Neural cell (in vitro differentiated cells): ENCODE measurements at regions not wholly inside any gene's neighbourhood (a gene's known extent, or its start where the extent isn't known, plus 50 kb on each side); places are given as distances from the start of the nearest gene placed in this dataset.

Experiments
- H2AFZ ChIP-seq: fragments of 200-600, 300-800 bp; sonication (generic), shearing (Covaris generic); 2 replicates; pipeline ENCODE4 v1.6.0; 2014; ENCODE audit warnings: low read depth, mild to moderate bottlenecking, antibody characterized with exemption, low read length, moderate library complexity
- H3F3A ChIP-seq: fragments of 200-600 bp; shearing (Covaris generic); 2 replicates; pipeline ENCODE4 v1.6.1; 2016; ENCODE audit warnings: mild to moderate bottlenecking, moderate library complexity, mixed read lengths, antibody characterized with exemption, low read length; ENCODE audit not compliant: insufficient read depth, poor library complexity, severe bottlenecking
- H3K27ac ChIP-seq: fragments of 200-600, 300-800 bp; sonication (generic), shearing (Covaris generic); 2 replicates; pipeline ENCODE4 v1.5.1; 2014; ENCODE audit warnings: mild to moderate bottlenecking, low read length, moderate library complexity
- H3K27me3 ChIP-seq: fragments of 300-800, 200-600 bp; sonication (generic), shearing (Covaris generic); 2 replicates; pipeline ENCODE4 v1.6.0; 2014; ENCODE audit warnings: mild to moderate bottlenecking, low read depth, low read length, moderate library complexity; ENCODE audit not compliant: insufficient read depth
- H3K36me3 ChIP-seq: fragments of 300-800, 200-600 bp; sonication (generic), shearing (Covaris generic); 2 replicates; pipeline ENCODE4 v1.5.1; 2014; ENCODE audit warnings: mild to moderate bottlenecking, antibody characterized with exemption, low read length, moderate library complexity; ENCODE audit not compliant: insufficient read depth
- H3K4me2 ChIP-seq: fragments of 300-800, 200-600 bp; sonication (generic), shearing (Covaris generic); 2 replicates; pipeline ENCODE4 v1.6.0; 2014; ENCODE audit warnings: mild to moderate bottlenecking, low read length
- H3K4me3 ChIP-seq: fragments of 300-800, 200-600 bp; sonication (generic), shearing (Covaris generic); 2 replicates; pipeline ENCODE4 v1.5.1; 2014; ENCODE audit warnings: mild to moderate bottlenecking, low read length, moderate library complexity
- H3K79me2 ChIP-seq: fragments of 200-600 bp; shearing (Covaris generic); replicated peaks from 2 replicates; pipeline ENCODE4 v1.6.0; 2014; ENCODE audit warnings: mild to moderate bottlenecking, low read length, moderate library complexity; ENCODE audit not compliant: insufficient read depth
- H3K9ac ChIP-seq: fragments of 300-800, 200-600 bp; sonication (generic), shearing (Covaris generic); 2 replicates; pipeline ENCODE4 v1.6.1; 2016; ENCODE audit warnings: mild to moderate bottlenecking, low read length, mixed read lengths
- H3K9me2 ChIP-seq: fragments of 200-600 bp; shearing (Covaris generic); 2 replicates; pipeline ENCODE4 v1.6.1; 2016; ENCODE audit warnings: mild to moderate bottlenecking, low read length, mixed read lengths; ENCODE audit not compliant: insufficient read depth
- H3K9me3 ChIP-seq: fragments of 200-600, 300-800 bp; sonication (generic), shearing (Covaris generic); 2 replicates; pipeline ENCODE4 v1.6.1; 2016; ENCODE audit warnings: mild to moderate bottlenecking, mixed run types, low read length, moderate library complexity, mixed read lengths
- H4K20me1 ChIP-seq: fragments of 200-600 bp; shearing (Covaris generic); 2 replicates; pipeline ENCODE4 v1.6.1; 2016; ENCODE audit warnings: mild to moderate bottlenecking, mixed run types; ENCODE audit not compliant: insufficient read depth
- EP300 ChIP-seq: fragments of 450-650 bp; conservative IDR thresholded peaks from 2 replicates; pipeline ENCODE4 v1.6.1; 2014; ENCODE audit warnings: antibody characterized with exemption, mild to moderate bottlenecking, moderate library complexity; ENCODE audit not compliant: poor library complexity, severe bottlenecking
- EZH2 ChIP-seq: fragments of 200-600, 300-800 bp; shearing (Covaris generic), sonication (generic); IDR thresholded peaks from 2 replicates; pipeline ENCODE4 v1.6.1; 2014; ENCODE audit warnings: antibody characterized with exemption, low read length, borderline replicate concordance, mild to moderate bottlenecking; ENCODE audit not compliant: insufficient read depth, poor library complexity, severe bottlenecking
- MXI1 ChIP-seq: fragments of 450-650 bp; conservative IDR thresholded peaks from 2 replicates; pipeline ENCODE4 v1.6.1; 2014; ENCODE audit warnings: antibody characterized with exemption, mild to moderate bottlenecking; ENCODE audit not compliant: poor library complexity, severe bottlenecking
- POLR2AphosphoS5 ChIP-seq: IDR thresholded peaks from 2 replicates; pipeline ENCODE4 v1.6.1; 2012
- SMC3 ChIP-seq: fragments of 450-650 bp; conservative IDR thresholded peaks from 2 replicates; pipeline ENCODE4 v1.6.1; 2014; ENCODE audit warnings: antibody characterized with exemption, mild to moderate bottlenecking, moderate library complexity; ENCODE audit not compliant: poor library complexity
- TAF1 ChIP-seq: IDR thresholded peaks from 2 replicates; pipeline ENCODE4 v1.6.1; 2012; ENCODE audit warnings: low read depth
- TF ChIP-seq, protein P1 (sequence below): fragments of 450-650 bp; IDR thresholded peaks from 2 replicates; pipeline ENCODE4 v1.5.1; 2014; ENCODE audit warnings: antibody characterized with exemption, mild to moderate bottlenecking, moderate library complexity; ENCODE audit not compliant: poor library complexity, severe bottlenecking
- TF ChIP-seq, protein P2 (sequence below): IDR thresholded peaks from 2 replicates; pipeline ENCODE4 v1.6.1; 2012; ENCODE audit warnings: borderline replicate concordance

DNA sequence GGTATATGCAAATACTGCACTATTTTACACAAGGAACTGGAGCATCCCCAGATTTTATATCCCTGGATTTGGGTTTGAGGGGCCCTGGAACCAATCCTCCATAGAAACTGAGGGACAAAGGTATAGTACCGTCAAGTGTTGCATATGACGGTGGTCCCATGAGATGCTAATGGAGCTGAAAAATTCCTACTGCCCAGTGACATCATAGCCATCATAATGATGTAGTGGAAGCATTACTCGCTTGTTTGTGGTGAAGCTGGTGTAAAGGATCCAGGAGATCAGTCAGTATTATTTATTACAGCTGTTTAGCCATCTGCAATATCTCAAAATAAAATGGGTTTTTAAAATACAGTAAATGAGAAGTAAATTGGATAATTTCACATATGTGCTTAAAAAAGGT lies 496.6 kb upstream of the HS6ST1 start:
- TF ChIP-seq SMC3 (no peak), TAF1 (no peak), POLR2AphosphoS5 (no peak), MXI1 (no peak), EP300 (no peak), EZH2 (no peak)
- TF ChIP-seq, protein P1, sequence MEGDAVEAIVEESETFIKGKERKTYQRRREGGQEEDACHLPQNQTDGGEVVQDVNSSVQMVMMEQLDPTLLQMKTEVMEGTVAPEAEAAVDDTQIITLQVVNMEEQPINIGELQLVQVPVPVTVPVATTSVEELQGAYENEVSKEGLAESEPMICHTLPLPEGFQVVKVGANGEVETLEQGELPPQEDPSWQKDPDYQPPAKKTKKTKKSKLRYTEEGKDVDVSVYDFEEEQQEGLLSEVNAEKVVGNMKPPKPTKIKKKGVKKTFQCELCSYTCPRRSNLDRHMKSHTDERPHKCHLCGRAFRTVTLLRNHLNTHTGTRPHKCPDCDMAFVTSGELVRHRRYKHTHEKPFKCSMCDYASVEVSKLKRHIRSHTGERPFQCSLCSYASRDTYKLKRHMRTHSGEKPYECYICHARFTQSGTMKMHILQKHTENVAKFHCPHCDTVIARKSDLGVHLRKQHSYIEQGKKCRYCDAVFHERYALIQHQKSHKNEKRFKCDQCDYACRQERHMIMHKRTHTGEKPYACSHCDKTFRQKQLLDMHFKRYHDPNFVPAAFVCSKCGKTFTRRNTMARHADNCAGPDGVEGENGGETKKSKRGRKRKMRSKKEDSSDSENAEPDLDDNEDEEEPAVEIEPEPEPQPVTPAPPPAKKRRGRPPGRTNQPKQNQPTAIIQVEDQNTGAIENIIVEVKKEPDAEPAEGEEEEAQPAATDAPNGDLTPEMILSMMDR = no peak
- no peaks in the 10 kb centered on the region for H3K27me3 ChIP-seq
- H3F3A ChIP-seq = no peaks in the 10 kb centered on the region

DNA sequence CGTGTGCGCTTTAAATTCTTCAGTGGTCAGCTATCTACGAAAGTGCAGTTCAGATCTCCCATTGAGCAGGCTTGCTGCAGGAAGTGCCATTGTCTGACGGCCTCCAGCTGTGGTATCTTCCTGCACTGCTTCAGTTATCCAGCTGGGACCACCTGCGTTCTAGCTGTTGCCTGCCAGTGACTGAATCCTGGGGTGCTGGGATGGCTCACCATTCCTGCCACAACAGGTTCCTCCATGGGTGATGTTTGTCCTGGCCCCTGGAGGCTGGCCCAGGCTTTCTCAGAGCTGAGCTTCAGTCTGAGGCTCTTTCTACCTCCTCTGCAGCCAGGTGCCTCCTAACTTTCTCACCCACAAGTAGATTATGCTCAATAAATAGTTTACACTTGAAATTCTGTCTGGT lies 498.5 kb upstream of the HS6ST1 start:
- H3K36me3 ChIP-seq = no peaks in the 10 kb centered on the region
- H3F3A ChIP-seq = no peaks in the 10 kb centered on the region

More for the DNA sequence above, 496.6 kb upstream of the HS6ST1 start:
- no peak overlapping the region for H3K4me3 ChIP-seq
- no peaks in the 10 kb centered on the region for H3K36me3 ChIP-seq
- H3K4me2 ChIP-seq = no peak overlapping the region
- no peak overlapping the region for H3K27ac ChIP-seq
- H4K20me1 ChIP-seq = no peaks in the 10 kb centered on the region
- no peaks in the 10 kb centered on the region for H3K9me2 ChIP-seq
- H3K9me3 ChIP-seq = no peaks in the 10 kb centered on the region
- H3K9ac ChIP-seq = no peak overlapping the region
- no peaks in the 10 kb centered on the region for H3K79me2 ChIP-seq
- no peak overlapping the region for H2AFZ ChIP-seq

More for the DNA sequence above, 498.5 kb upstream of the HS6ST1 start:
- Histone ChIP-seq H4K20me1 (no peaks in the 10 kb centered on the region), H3K79me2 (no peaks in the 10 kb centered on the region), H3K4me2 (no peak overlapping the region), H3K9ac (no peak overlapping the region), H3K27me3 (no peaks in the 10 kb centered on the region), H2AFZ (no peak overlapping the region), H3K9me2 (no peaks in the 10 kb centered on the region), H3K27ac (no peak overlapping the region), H3K4me3 (no peak overlapping the region), H3K9me3 (no peaks in the 10 kb centered on the region)
- TF ChIP-seq MXI1 (no peak), SMC3 (no peak), POLR2AphosphoS5 (no peak)
- TF ChIP-seq, protein P2, sequence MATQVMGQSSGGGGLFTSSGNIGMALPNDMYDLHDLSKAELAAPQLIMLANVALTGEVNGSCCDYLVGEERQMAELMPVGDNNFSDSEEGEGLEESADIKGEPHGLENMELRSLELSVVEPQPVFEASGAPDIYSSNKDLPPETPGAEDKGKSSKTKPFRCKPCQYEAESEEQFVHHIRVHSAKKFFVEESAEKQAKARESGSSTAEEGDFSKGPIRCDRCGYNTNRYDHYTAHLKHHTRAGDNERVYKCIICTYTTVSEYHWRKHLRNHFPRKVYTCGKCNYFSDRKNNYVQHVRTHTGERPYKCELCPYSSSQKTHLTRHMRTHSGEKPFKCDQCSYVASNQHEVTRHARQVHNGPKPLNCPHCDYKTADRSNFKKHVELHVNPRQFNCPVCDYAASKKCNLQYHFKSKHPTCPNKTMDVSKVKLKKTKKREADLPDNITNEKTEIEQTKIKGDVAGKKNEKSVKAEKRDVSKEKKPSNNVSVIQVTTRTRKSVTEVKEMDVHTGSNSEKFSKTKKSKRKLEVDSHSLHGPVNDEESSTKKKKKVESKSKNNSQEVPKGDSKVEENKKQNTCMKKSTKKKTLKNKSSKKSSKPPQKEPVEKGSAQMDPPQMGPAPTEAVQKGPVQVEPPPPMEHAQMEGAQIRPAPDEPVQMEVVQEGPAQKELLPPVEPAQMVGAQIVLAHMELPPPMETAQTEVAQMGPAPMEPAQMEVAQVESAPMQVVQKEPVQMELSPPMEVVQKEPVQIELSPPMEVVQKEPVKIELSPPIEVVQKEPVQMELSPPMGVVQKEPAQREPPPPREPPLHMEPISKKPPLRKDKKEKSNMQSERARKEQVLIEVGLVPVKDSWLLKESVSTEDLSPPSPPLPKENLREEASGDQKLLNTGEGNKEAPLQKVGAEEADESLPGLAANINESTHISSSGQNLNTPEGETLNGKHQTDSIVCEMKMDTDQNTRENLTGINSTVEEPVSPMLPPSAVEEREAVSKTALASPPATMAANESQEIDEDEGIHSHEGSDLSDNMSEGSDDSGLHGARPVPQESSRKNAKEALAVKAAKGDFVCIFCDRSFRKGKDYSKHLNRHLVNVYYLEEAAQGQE = no peak
